ENCODE measurements at regions not wholly inside any gene's neighbourhood (a gene's known extent, or its start where the extent isn't known, plus 50 kb on each side); places are given as distances from the start of the nearest gene placed in this dataset.

DNA sequence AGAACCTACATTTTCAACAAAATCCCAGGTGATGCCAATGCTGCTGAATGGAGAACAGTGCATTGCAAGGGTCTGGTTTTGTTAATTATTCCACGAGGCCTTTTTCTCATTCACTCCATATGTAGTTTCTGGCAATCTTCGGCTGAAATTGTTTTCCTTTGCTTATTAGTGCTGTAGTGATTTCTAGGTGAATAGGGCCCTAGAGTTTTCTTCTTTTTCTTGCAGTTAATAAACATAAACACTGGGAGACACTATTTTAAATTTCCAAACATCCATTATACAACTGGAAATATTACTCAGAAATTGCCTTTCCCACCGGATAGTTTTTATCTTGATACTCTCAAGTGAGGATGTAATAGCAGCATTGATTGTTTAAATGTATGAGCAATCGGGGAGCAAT is 435.6 kb downstream of the XPNPEP1 start:
- TF ChIP-seq CTCF (IDR thresholded peaks at IDR 0.05; ENCODE audit: low read depth, low read length, missing control alignments), result no peak
- DNase-seq (ENCODE audit: extremely low read depth, low read depth), result no peak

GRCh38 chr10:109480836-109481235 is 442.5 kb downstream of the XPNPEP1 start:
- TF ChIP-seq CTCF (IDR thresholded peaks at IDR 0.05; ENCODE audit: low read depth, low read length, missing control alignments), result no peak
- no peak overlapping the region for H3K4me3 ChIP-seq (replicated peaks; ENCODE audit: low read depth, low read length)
- DNase-seq (ENCODE audit: extremely low read depth, low read depth), result no peak

More for the DNA sequence above, 435.6 kb downstream of the XPNPEP1 start:
- no peak overlapping the region for H3K4me3 ChIP-seq (replicated peaks; ENCODE audit: low read depth, low read length)

DNA sequence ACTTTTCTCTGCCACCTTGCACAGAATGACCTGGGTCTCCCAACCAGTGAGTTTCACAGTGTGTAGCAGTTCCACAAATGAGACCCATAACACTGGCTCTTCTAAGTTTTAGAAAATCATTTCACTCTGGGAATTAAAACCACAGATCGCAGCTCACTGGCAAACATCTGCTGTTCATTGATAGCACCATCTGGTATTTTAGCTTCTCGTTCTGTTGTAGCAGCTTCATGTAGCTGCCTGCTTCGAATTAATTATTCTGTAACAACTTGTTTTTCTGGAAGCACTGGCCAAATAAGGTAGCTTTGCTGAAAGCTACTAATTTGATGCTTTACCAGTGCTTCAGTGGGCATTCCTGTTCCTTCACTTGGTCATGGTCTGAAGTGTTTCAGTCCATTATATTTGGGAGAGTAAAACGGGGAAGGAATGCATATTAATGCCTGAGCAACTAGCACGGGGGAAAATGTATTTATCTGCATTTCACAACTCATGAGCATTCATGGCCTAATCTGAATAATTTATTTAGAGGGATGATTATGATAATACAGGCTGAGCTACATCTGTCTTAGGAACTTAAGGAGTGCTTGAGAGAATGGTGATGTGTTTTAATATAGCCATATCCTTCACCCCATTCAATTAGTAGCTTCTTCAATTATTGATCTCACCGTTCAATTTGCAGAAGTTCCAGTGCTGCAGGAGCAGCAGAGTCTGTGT is 447.4 kb downstream of the XPNPEP1 start:
- no peak for TF ChIP-seq CTCF (IDR thresholded peaks at IDR 0.05; ENCODE audit: low read depth, low read length, missing control alignments)
- DNase-seq (ENCODE audit: extremely low read depth, low read depth), result no peak
- H3K4me3 ChIP-seq (replicated peaks; ENCODE audit: low read depth, low read length), result no peak overlapping the region

- DNase-seq (ENCODE audit: extremely low read depth, low read depth), result no peak
- TF ChIP-seq CTCF (IDR thresholded peaks at IDR 0.05; ENCODE audit: low read depth, low read length, missing control alignments), result no peak
- H3K4me3 ChIP-seq (replicated peaks; ENCODE audit: low read depth, low read length), result no peak overlapping the region
These were observed 448.5 kb downstream of the XPNPEP1 start for GRCh38 chr10:109474812-109475211.

GRCh38 chr10:109474261-109474660 is 449.1 kb downstream of the XPNPEP1 start:
- no peak for TF ChIP-seq CTCF (IDR thresholded peaks at IDR 0.05; ENCODE audit: low read depth, low read length, missing control alignments)

GRCh38 chr10:109467551-109467950 is 455.8 kb downstream of the XPNPEP1 start:
- no peak for TF ChIP-seq CTCF (IDR thresholded peaks at IDR 0.05; ENCODE audit: low read depth, low read length, missing control alignments)
- no peak for DNase-seq (ENCODE audit: extremely low read depth, low read depth)

More at GRCh38 chr10:109474261-109474660, 449.1 kb downstream of the XPNPEP1 start:
- no peak overlapping the region for H3K4me3 ChIP-seq (replicated peaks; ENCODE audit: low read depth, low read length)
- DNase-seq (ENCODE audit: extremely low read depth, low read depth), result no peak

DNA sequence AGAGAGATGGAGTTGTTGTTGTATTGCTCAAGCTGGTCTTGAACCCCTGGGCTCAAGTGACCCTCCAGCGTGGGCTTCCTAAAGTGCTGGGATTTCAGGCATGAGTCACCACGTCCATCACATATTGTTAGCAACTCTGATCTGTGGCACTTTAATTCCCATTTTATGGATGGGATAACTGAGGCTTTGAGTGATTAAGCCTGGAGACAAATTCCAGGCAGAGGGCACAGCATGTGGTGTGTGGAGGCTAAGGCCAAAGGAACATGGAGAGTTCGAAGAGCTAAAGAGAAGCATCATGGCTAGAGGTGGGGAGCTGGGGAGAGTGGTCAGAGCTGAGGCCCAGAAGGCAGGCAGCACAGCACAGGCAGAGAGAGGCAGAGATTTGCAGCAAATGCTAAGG is 458.4 kb downstream of the XPNPEP1 start:
- no peak overlapping the region for H3K4me3 ChIP-seq (replicated peaks; ENCODE audit: low read depth, low read length)
- TF ChIP-seq CTCF (IDR thresholded peaks at IDR 0.05; ENCODE audit: low read depth, low read length, missing control alignments), result no peak
- no peak for DNase-seq (ENCODE audit: extremely low read depth, low read depth)

More at GRCh38 chr10:109467551-109467950, 455.8 kb downstream of the XPNPEP1 start:
- H3K4me3 ChIP-seq (replicated peaks; ENCODE audit: low read depth, low read length), result no peak overlapping the region
